PC-3 (cell line): ENCODE measurements at regions not wholly inside any gene's neighbourhood (a gene's known extent, or its start where the extent isn't known, plus 50 kb on each side); places are given as distances from the start of the nearest gene placed in this dataset.

ENCODE experiments used
- EZH2phosphoT487 ChIP-seq: fragments of 300-600 bp; sonication (generic); IDR thresholded peaks from 2 replicates; pipeline ENCODE4 v1.6.1; 2018; ENCODE audit warnings: mild to moderate bottlenecking, antibody characterized with exemption, low read length, borderline replicate concordance
- TF ChIP-seq, protein P1 (sequence below): fragments of 300-600 bp; sonication (generic); conservative IDR thresholded peaks from 2 replicates; pipeline ENCODE4 v1.5.1; 2017; ENCODE audit warnings: antibody characterized with exemption, low read depth, mild to moderate bottlenecking, low read length

DNA sequence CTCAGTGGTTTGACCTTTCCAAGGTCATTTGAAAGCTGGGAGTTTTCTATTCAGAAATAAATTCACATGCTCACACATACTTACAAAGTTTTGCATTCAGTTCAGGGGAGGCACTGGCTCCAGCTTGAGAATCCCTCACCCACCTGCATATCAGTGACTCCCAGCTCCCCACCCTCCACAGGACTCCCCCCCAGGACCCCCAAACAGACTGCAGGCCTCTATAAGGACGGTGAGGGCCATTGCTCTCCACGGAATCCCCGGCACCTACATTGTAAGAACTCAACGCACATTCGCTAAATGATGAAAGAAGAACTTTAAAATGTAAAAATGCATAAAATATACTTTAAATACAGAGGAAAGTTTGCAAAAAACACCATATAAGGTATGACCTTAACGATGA, 97.2 kb upstream of the TEX51 start:
- TF ChIP-seq, protein P1, sequence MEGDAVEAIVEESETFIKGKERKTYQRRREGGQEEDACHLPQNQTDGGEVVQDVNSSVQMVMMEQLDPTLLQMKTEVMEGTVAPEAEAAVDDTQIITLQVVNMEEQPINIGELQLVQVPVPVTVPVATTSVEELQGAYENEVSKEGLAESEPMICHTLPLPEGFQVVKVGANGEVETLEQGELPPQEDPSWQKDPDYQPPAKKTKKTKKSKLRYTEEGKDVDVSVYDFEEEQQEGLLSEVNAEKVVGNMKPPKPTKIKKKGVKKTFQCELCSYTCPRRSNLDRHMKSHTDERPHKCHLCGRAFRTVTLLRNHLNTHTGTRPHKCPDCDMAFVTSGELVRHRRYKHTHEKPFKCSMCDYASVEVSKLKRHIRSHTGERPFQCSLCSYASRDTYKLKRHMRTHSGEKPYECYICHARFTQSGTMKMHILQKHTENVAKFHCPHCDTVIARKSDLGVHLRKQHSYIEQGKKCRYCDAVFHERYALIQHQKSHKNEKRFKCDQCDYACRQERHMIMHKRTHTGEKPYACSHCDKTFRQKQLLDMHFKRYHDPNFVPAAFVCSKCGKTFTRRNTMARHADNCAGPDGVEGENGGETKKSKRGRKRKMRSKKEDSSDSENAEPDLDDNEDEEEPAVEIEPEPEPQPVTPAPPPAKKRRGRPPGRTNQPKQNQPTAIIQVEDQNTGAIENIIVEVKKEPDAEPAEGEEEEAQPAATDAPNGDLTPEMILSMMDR = no peak
- no peak for TF ChIP-seq EZH2phosphoT487
